ENCODE measurements at regions not wholly inside any gene's neighbourhood (a gene's known extent, or its start where the extent isn't known, plus 50 kb on each side); places are given as distances from the start of the nearest gene placed in this dataset.

DNA sequence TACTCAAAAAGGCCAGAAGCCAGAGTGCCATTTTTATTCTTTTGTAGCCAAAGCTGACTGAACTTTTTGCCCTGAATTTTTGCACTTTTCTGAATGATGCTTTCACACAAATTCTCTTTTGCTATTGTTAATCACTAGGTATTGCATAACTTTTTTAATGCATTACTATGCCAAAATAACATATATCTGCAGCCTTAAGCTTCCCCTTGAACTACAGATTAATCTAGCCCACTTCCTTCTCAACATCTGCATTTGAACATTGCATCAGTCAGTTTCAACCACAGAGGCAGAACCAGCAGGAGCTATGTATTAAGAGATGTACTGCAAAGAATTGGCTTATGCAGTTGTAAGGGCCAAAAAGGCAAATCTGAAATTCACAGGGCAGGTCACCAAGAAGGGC, 197.6 kb upstream of the GYPA start:
- no peaks in the 10 kb centered on the region for H3K9me1 ChIP-seq (ENCODE audit: control insufficient read depth, insufficient read depth, low read length)
- FAIRE-seq: no peak
- intact Hi-C loops (cut with micrococcal nuclease): no loop called here
- ATAC-seq: no peak
- no peaks in the 10 kb centered on the region for H3K9me3 ChIP-seq (replicated peaks; ENCODE audit: control insufficient read depth, insufficient read depth, low read depth, low read length)
- H3K4me1 ChIP-seq (replicated peaks in 1 of 2; ENCODE audit: control insufficient read depth in 2 of 2, insufficient read depth in 2 of 2, low read length in 2 of 2): no peaks in the 10 kb centered on the region
- H3K27ac ChIP-seq (ENCODE audit: extremely low read depth, low read depth, low read length): no peak overlapping the region
- no peak overlapping the region for H3K9ac ChIP-seq (ENCODE audit: insufficient read depth in 1 of 2, low read depth in 2 of 2, low read length in 2 of 2)
- no peak overlapping the region for H3K4me3 ChIP-seq
- ChIA-PET POLR2A (no interaction called here), CTCF (ENCODE audit: low intra/inter-chr PET ratio) (no interaction called here)
- no peaks in the 10 kb centered on the region for H3K27me3 ChIP-seq (ENCODE audit: control insufficient read depth in 2 of 2, insufficient read depth in 2 of 2, low read length in 2 of 2)
- BruUV-seq (replicated peaks): no TSS peak
- in situ Hi-C loops (cut with MboI): no loop called here
- H4K20me1 ChIP-seq (replicated peaks; ENCODE audit: control insufficient read depth, insufficient read depth, low read length): no peaks in the 10 kb centered on the region
- no peak for TF ChIP-seq CEBPG (CRISPR knock-in tag; IDR thresholded peaks at IDR 0.05)
- peak in 1 of 2 experiments; percentile 36; a peak in 1 of 4 replicates for TF ChIP-seq CEBPG (tag; conservative IDR thresholded peaks at IDR 0.05 in 1 of 2, IDR thresholded peaks at IDR 0.05 in 1 of 2)
- no peak for TF ChIP-seq ETS2 (tag; IDR thresholded peaks at IDR 0.05; ENCODE audit: borderline replicate concordance, poor library complexity, severe bottlenecking)
- TF ChIP-seq CBX1 (IDR thresholded peaks at IDR 0.05; ENCODE audit: low read depth): no peak
- TF ChIP-seq, protein P1, sequence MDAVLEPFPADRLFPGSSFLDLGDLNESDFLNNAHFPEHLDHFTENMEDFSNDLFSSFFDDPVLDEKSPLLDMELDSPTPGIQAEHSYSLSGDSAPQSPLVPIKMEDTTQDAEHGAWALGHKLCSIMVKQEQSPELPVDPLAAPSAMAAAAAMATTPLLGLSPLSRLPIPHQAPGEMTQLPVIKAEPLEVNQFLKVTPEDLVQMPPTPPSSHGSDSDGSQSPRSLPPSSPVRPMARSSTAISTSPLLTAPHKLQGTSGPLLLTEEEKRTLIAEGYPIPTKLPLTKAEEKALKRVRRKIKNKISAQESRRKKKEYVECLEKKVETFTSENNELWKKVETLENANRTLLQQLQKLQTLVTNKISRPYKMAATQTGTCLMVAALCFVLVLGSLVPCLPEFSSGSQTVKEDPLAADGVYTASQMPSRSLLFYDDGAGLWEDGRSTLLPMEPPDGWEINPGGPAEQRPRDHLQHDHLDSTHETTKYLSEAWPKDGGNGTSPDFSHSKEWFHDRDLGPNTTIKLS (IDR thresholded peaks at IDR 0.05; ENCODE audit: borderline replicate concordance, low read depth): no peak
- TF ChIP-seq CTBP1 (IDR thresholded peaks at IDR 0.05; ENCODE audit: borderline replicate concordance): no peak
- TF ChIP-seq, protein P2, sequence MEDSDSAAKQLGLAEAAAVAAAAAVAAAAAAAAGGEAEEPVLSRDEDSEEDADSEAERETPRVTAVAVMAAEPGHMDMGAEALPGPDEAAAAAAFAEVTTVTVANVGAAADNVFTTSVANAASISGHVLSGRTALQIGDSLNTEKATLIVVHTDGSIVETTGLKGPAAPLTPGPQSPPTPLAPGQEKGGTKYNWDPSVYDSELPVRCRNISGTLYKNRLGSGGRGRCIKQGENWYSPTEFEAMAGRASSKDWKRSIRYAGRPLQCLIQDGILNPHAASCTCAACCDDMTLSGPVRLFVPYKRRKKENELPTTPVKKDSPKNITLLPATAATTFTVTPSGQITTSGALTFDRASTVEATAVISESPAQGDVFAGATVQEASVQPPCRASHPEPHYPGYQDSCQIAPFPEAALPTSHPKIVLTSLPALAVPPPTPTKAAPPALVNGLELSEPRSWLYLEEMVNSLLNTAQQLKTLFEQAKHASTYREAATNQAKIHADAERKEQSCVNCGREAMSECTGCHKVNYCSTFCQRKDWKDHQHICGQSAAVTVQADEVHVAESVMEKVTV (CRISPR knock-in tag; IDR thresholded peaks at IDR 0.05): no peak
- no peaks in the 10 kb centered on the region for H3K36me3 ChIP-seq (ENCODE audit: control insufficient read depth, insufficient read depth, low read length)
- no peak for DNase-seq (ENCODE audit: extremely low read depth in 1 of 4, low spot score in 3 of 4)
- no peaks in the 10 kb centered on the region for H3K79me2 ChIP-seq (ENCODE audit: control insufficient read depth, insufficient read depth, low read length)
- no peak overlapping the region for H3K4me2 ChIP-seq (ENCODE audit: insufficient read depth, low read length)
- H2AFZ ChIP-seq (ENCODE audit: low read depth, low read length): no peak overlapping the region
